Osteoblast (primary cell): ENCODE measurements at regions not wholly inside any gene's neighbourhood (a gene's known extent, or its start where the extent isn't known, plus 50 kb on each side); places are given as distances from the start of the nearest gene placed in this dataset.

Experiments used
- DNase-seq: peaks from one replicate; pipeline ENCODE4 v3.0.0; 2011; ENCODE audit warnings: low spot score, mixed read lengths; ENCODE audit not compliant: insufficient read length; ENCODE audit errors: missing footprints
- H2AFZ ChIP-seq: 2 replicates; pipeline ENCODE4 v1.6.0; 2011; ENCODE audit warnings: mild to moderate bottlenecking, low read length
- H3K27ac ChIP-seq: 2 replicates; pipeline ENCODE4 v1.5.1; 2011; ENCODE audit warnings: mild to moderate bottlenecking, low read depth, low read length, moderate library complexity
- H3K27me3 ChIP-seq: 2 replicates; pipeline ENCODE4 v1.6.0; 2012; ENCODE audit warnings: mild to moderate bottlenecking, control low read depth, inconsistent platforms, low read length, moderate library complexity; ENCODE audit not compliant: insufficient read depth
- H3K36me3 ChIP-seq: 2 replicates; pipeline ENCODE4 v1.5.1; 2011; ENCODE audit warnings: mild to moderate bottlenecking, low read length, control low read depth, moderate library complexity; ENCODE audit not compliant: insufficient read depth
- H3K4me1 ChIP-seq: 2 replicates; pipeline ENCODE4 v1.5.1; 2011; ENCODE audit warnings: mild to moderate bottlenecking, low read length, control low read depth, moderate library complexity; ENCODE audit not compliant: insufficient read depth
- H3K4me2 ChIP-seq: 2 replicates; pipeline ENCODE4 v1.6.0; 2011; ENCODE audit warnings: mild to moderate bottlenecking, low read length; ENCODE audit not compliant: insufficient read depth
- H3K4me3 ChIP-seq: fragments of 200-600 bp; sonication (generic); 3 replicates; pipeline ENCODE4 v1.5.1; 2012; ENCODE audit warnings: mild to moderate bottlenecking, low read length, inconsistent platforms; ENCODE audit not compliant: insufficient read depth
- H3K79me2 ChIP-seq: 2 replicates; pipeline ENCODE4 v1.6.0; 2012; ENCODE audit warnings: mild to moderate bottlenecking, low read length, control low read depth, inconsistent platforms; ENCODE audit not compliant: insufficient read depth
- H3K9me3 ChIP-seq: 2 replicates; pipeline ENCODE4 v1.5.1; 2011; ENCODE audit warnings: low read depth, low read length, control low read depth
- H4K20me1 ChIP-seq: 2 replicates; pipeline ENCODE4 v1.6.0; 2012; ENCODE audit warnings: mild to moderate bottlenecking, low read length, control low read depth; ENCODE audit not compliant: insufficient read depth
- CTCF ChIP-seq: IDR thresholded peaks from 2 replicates; pipeline ENCODE4 v1.5.1; 2011; ENCODE audit warnings: mild to moderate bottlenecking, low read depth, low read length, moderate library complexity; ENCODE audit errors: extremely low read depth

- H3K79me2 ChIP-seq = no peaks in the 10 kb centered on the region
- TF ChIP-seq CTCF = no peak
- no peaks in the 10 kb centered on the region for H4K20me1 ChIP-seq
- no peak for DNase-seq
- no peaks in the 10 kb centered on the region for H3K4me1 ChIP-seq
- H2AFZ ChIP-seq = no peak overlapping the region
- H3K36me3 ChIP-seq = no peaks in the 10 kb centered on the region
- H3K27ac ChIP-seq = no peak overlapping the region
- H3K27me3 ChIP-seq = no peaks in the 10 kb centered on the region
- H3K9me3 ChIP-seq = no peaks in the 10 kb centered on the region
- no peak overlapping the region for H3K4me2 ChIP-seq
- no peak overlapping the region for H3K4me3 ChIP-seq
Observed at GRCh38 chr1:29869802-29870201, 633.5 kb downstream of the PTPRU start.

DNA sequence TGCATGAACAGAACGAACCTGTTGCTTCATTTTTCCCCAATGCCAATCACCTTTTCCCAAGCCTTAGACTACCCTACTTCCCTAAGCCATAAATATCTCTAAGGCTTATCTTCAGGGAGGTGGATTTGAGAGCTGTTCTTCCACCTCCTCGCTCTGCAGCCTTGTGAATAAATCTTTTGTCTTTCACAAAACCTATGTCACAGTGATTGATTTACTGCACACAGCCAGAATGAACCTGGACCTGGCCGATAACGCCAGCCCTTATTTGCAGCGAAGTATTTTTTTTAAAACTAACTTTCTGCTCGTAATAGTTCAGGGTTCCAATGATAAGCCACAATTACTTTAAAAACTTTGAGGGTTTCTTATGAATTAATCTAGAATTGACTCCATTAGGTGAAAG, 632.6 kb downstream of the PTPRU start:
- H4K20me1 ChIP-seq = no peaks in the 10 kb centered on the region
- H3K4me3 ChIP-seq = no peak overlapping the region
- H3K4me2 ChIP-seq = no peak overlapping the region
- H3K4me1 ChIP-seq = no peaks in the 10 kb centered on the region
- H3K9me3 ChIP-seq = no peaks in the 10 kb centered on the region
- no peak for TF ChIP-seq CTCF
- no peak overlapping the region for H3K27ac ChIP-seq
- no peaks in the 10 kb centered on the region for H3K36me3 ChIP-seq
- H3K79me2 ChIP-seq = no peaks in the 10 kb centered on the region
- H3K27me3 ChIP-seq = no peaks in the 10 kb centered on the region
- no peak for DNase-seq
- no peak overlapping the region for H2AFZ ChIP-seq

DNA sequence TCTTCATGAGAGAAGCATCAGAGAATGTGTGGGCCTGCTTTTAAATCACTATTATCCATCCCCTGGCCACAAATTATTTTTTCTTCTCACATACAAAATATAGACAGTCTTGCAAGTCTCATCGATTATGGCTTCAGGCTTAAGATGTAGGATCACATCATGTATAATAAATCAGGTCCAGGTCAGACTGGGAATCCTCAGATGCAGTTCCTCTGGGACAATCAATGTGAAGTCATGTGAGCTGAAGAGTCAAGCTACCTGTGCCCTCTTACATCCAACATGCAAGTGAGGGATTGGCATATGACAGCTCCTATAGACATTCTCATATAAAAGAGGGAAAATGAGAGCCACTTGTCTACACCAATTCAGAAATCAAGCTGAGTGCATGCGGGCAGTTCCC, 631.8 kb downstream of the PTPRU start:
- H3K36me3 ChIP-seq = no peaks in the 10 kb centered on the region
- DNase-seq = no peak
- no peaks in the 10 kb centered on the region for H3K9me3 ChIP-seq
- H4K20me1 ChIP-seq = no peaks in the 10 kb centered on the region
- H3K4me2 ChIP-seq = no peak overlapping the region
- no peaks in the 10 kb centered on the region for H3K79me2 ChIP-seq
- H3K4me3 ChIP-seq = no peak overlapping the region
- H3K27ac ChIP-seq = no peak overlapping the region
- H2AFZ ChIP-seq = no peak overlapping the region
- no peaks in the 10 kb centered on the region for H3K27me3 ChIP-seq
- no peaks in the 10 kb centered on the region for H3K4me1 ChIP-seq
- no peak for TF ChIP-seq CTCF

- no peak overlapping the region for H3K27ac ChIP-seq
- no peak for DNase-seq
- H3K4me2 ChIP-seq = no peak overlapping the region
- H3K9me3 ChIP-seq = no peaks in the 10 kb centered on the region
- no peaks in the 10 kb centered on the region for H3K36me3 ChIP-seq
- no peaks in the 10 kb centered on the region for H4K20me1 ChIP-seq
- TF ChIP-seq CTCF = no peak
- H3K27me3 ChIP-seq = no peaks in the 10 kb centered on the region
- no peak overlapping the region for H3K4me3 ChIP-seq
- H3K4me1 ChIP-seq = no peaks in the 10 kb centered on the region
- H2AFZ ChIP-seq = no peak overlapping the region
- no peaks in the 10 kb centered on the region for H3K79me2 ChIP-seq
Observed at GRCh38 chr1:29865051-29865450, 628.7 kb downstream of the PTPRU start.
